Suprapubic skin (tissue), 4 donors: ENCODE measurements at regions not wholly inside any gene's neighbourhood (a gene's known extent, or its start where the extent isn't known, plus 50 kb on each side); places are given as distances from the start of the nearest gene placed in this dataset.

ENCODE experiments used
- CTCF ChIP-seq, 2 donors: fragments of 200-600 bp in 1 of 2; fragments of 450-650 bp in 1 of 2; sonication (generic) in 1 of 2; IDR thresholded peaks; one replicate each; pipeline ENCODE4 v1.5.1; 2016 to 2019; ENCODE audit warnings: antibody characterized with exemption in 2 of 2, mild to moderate bottlenecking in 1 of 2, moderate library complexity in 1 of 2
- EP300 ChIP-seq: sonication (generic); formaldehyde crosslinking; IDR thresholded peaks from one replicate; pipeline ENCODE4 v1.6.1; 2017; ENCODE audit warnings: antibody characterized with exemption
- POLR2A ChIP-seq, 2 donors: fragments of 450-650 bp; IDR thresholded peaks; one replicate each; pipeline ENCODE4 v1.6.1; 2017; ENCODE audit warnings: antibody characterized with exemption in 2 of 2, mild to moderate bottlenecking in 2 of 2, moderate library complexity in 2 of 2
- POLR2AphosphoS5 ChIP-seq, 3 donors: sonication (generic); formaldehyde crosslinking; IDR thresholded peaks; one replicate each; pipeline ENCODE4 v1.6.1; 2017; ENCODE audit warnings: antibody characterized with exemption in 3 of 3

- TF ChIP-seq CTCF (IDR thresholded peaks at IDR 0.05): peak in 1 of 2 donors; percentile 31
- TF ChIP-seq POLR2A (IDR thresholded peaks at IDR 0.05): no peak
- no peak for TF ChIP-seq POLR2AphosphoS5 (IDR thresholded peaks at IDR 0.05)
- TF ChIP-seq EP300: no peak
Measured at GRCh38 chr11:112555491-112556364, 295.1 kb upstream of the PLET1 start.
